Kidney (tissue), 13 donors: ENCODE measurements at regions not wholly inside any gene's neighbourhood (a gene's known extent, or its start where the extent isn't known, plus 50 kb on each side); places are given as distances from the start of the nearest gene placed in this dataset.
A peak's percentile ranks its signal among the peaks of the same experiment; 100 is the strongest.

ENCODE experiments used
- DNase-seq, 5 donors: peaks; one replicate each; pipeline ENCODE4 v3.0.0-alpha.2; 2013 to 2020
- FAIRE-seq: peaks from 2 replicates; lab custom pipeline; 2012; peaks lifted over from hg19 to GRCh38; lab: Jason Lieb, UNC
- H3K27ac ChIP-seq, 2 donors: one replicate each; pipeline ENCODE4 v1.7.0; 2013; ENCODE audit warnings: low read depth in 2 of 2, low read length in 2 of 2, inconsistent platforms in 1 of 2
- H3K27me3 ChIP-seq: one replicate; pipeline ENCODE4 v1.7.1; 2013; ENCODE audit warnings: low read length, inconsistent platforms; ENCODE audit not compliant: control insufficient read depth, insufficient read depth
- H3K36me3 ChIP-seq, 3 donors: one replicate each; pipeline versions ENCODE4 v1.7.0 to v1.7.1; 2013; ENCODE audit warnings: low read length in 3 of 3, control low read depth in 1 of 3, inconsistent platforms in 1 of 3; ENCODE audit not compliant: insufficient read depth in 3 of 3, control insufficient read depth in 2 of 3
- H3K4me1 ChIP-seq, 3 donors: one replicate each; pipeline versions ENCODE4 v1.7.0 to v1.7.1; 2013; ENCODE audit warnings: low read length in 3 of 3, inconsistent platforms in 1 of 3, low read depth in 1 of 3; ENCODE audit not compliant: control insufficient read depth in 2 of 3, insufficient read depth in 2 of 3
- H3K4me3 ChIP-seq, 3 donors: one replicate each; pipeline versions ENCODE4 v1.7.0 to v1.8.1; 2013; ENCODE audit warnings: low read length in 3 of 3, control low read depth in 1 of 3, inconsistent platforms in 1 of 3
- H3K9ac ChIP-seq, 3 donors: one replicate each; pipeline versions ENCODE4 v1.7.0 to v1.7.1; 2013; ENCODE audit warnings: low read length in 3 of 3, control low read depth in 1 of 3, inconsistent platforms in 1 of 3
- H3K9me3 ChIP-seq, 3 donors: one replicate each; pipeline versions ENCODE4 v1.7.0 to v1.7.1; 2013; ENCODE audit warnings: low read length in 3 of 3, control low read depth in 1 of 3, inconsistent platforms in 1 of 3; ENCODE audit not compliant: control insufficient read depth in 2 of 3, insufficient read depth in 1 of 3
- CTCF ChIP-seq: IDR thresholded peaks from 3 replicates; pipeline ENCODE4 v1.5.1; 2012; ENCODE audit warnings: mild to moderate bottlenecking, moderate library complexity, borderline replicate concordance; ENCODE audit not compliant: insufficient read depth; ENCODE audit errors: extremely low read depth
- intact Hi-C: fragments of 100-400 bp; cut with DNase I; formaldehyde crosslinking; loops from one replicate; pipeline ENCODE4 v1.11.1; 2022
- donor health status: control.
- donor health status: control.
- donor health status: control.
- donor health status: control.
- donor health status: control.
- donor health status: DM: yes; HTN: yes; CAD: no.
- donor health status: Normal renal cell carcinoma (clear cell type).

- intact Hi-C loops = no loop called here
- no peak overlapping the region for H3K27ac ChIP-seq
- no peak overlapping the region for H3K9ac ChIP-seq
- no peak for TF ChIP-seq CTCF
- no peak for FAIRE-seq
- H3K27me3 ChIP-seq = no peaks in the 10 kb centered on the region
- no peak overlapping the region for H3K4me3 ChIP-seq
- peaks cover 0 to 7% (median 0%) of the 10 kb centered on the region in 3 donors for H3K9me3 ChIP-seq
- H3K4me1 ChIP-seq = no peaks in the 10 kb centered on the region
- DNase-seq = no peak
- no peaks in the 10 kb centered on the region for H3K36me3 ChIP-seq
These were observed 76.9 kb upstream of the RPL34 start for GRCh38 chr4:108543359-108543968.

- no peak overlapping the region for H3K27ac ChIP-seq
- H3K4me3 ChIP-seq = no peak overlapping the region
- DNase-seq (peak in 2 of 5 donors; percentile 18 to 29), FAIRE-seq (no peak)
- H3K9ac ChIP-seq = no peak overlapping the region
- no peaks in the 10 kb centered on the region for H3K36me3 ChIP-seq
- no peak for TF ChIP-seq CTCF
- no peaks in the 10 kb centered on the region for H3K27me3 ChIP-seq
- H3K4me1 ChIP-seq = no peaks in the 10 kb centered on the region
- H3K9me3 ChIP-seq = no peaks in the 10 kb centered on the region
- intact Hi-C loops = no loop called here
These were observed 79.8 kb upstream of the RPL34 start for GRCh38 chr4:108540536-108540935.

- no peak overlapping the region for H3K9ac ChIP-seq
- no peak overlapping the region for H3K27ac ChIP-seq
- no peaks in the 10 kb centered on the region for H3K27me3 ChIP-seq
- H3K36me3 ChIP-seq = no peaks in the 10 kb centered on the region
- H3K4me3 ChIP-seq = no peak overlapping the region
- no peak for TF ChIP-seq CTCF
- intact Hi-C loops = no loop called here
- FAIRE-seq (no peak), DNase-seq (no peak)
- no peaks in the 10 kb centered on the region for H3K4me1 ChIP-seq
- no peaks in the 10 kb centered on the region for H3K9me3 ChIP-seq
These were observed 83.8 kb upstream of the RPL34 start for GRCh38 chr4:108536577-108536976.

GRCh38 chr4:108535757-108536156 lies 84.6 kb upstream of the RPL34 start:
- H3K9me3 ChIP-seq = no peaks in the 10 kb centered on the region
- no peak overlapping the region for H3K27ac ChIP-seq
- H3K27me3 ChIP-seq = no peaks in the 10 kb centered on the region
- FAIRE-seq (no peak), DNase-seq (no peak)
- H3K36me3 ChIP-seq = no peaks in the 10 kb centered on the region
- H3K9ac ChIP-seq = no peak overlapping the region
- intact Hi-C loops = no loop called here
- no peak overlapping the region for H3K4me3 ChIP-seq
- no peaks in the 10 kb centered on the region for H3K4me1 ChIP-seq
- TF ChIP-seq CTCF = no peak
